ENCODE measurements at regions not wholly inside any gene's neighbourhood (a gene's known extent, or its start where the extent isn't known, plus 50 kb on each side); places are given as distances from the start of the nearest gene placed in this dataset.

DNA sequence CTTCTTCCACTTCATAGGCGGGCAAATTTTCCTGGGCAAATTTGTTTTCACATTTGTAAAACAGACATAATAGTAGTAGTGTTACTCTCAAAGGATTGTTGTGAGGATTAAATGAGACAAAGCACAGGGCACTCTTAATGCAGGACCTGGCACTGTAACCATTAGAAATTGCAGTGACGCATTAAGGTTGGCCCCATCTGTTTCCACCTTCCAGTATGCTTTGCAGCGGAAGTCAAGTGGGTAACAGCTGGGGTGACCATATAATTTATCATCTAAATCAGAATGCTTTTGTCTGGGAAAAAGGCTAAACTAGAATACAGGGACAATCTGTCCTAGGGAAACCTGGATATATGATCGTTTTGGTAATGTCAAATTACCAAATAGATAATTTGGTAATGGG is 132.5 kb upstream of the CACHD1 start:
- no peaks in the 10 kb centered on the region for H3K4me1 ChIP-seq
- TF ChIP-seq, protein P1, sequence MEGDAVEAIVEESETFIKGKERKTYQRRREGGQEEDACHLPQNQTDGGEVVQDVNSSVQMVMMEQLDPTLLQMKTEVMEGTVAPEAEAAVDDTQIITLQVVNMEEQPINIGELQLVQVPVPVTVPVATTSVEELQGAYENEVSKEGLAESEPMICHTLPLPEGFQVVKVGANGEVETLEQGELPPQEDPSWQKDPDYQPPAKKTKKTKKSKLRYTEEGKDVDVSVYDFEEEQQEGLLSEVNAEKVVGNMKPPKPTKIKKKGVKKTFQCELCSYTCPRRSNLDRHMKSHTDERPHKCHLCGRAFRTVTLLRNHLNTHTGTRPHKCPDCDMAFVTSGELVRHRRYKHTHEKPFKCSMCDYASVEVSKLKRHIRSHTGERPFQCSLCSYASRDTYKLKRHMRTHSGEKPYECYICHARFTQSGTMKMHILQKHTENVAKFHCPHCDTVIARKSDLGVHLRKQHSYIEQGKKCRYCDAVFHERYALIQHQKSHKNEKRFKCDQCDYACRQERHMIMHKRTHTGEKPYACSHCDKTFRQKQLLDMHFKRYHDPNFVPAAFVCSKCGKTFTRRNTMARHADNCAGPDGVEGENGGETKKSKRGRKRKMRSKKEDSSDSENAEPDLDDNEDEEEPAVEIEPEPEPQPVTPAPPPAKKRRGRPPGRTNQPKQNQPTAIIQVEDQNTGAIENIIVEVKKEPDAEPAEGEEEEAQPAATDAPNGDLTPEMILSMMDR (IDR thresholded peaks at IDR 0.05): no peak
- no peaks in the 10 kb centered on the region for H3K36me3 ChIP-seq
- H3K9me3 ChIP-seq: no peaks in the 10 kb centered on the region
- DNase-seq (ENCODE audit: low spot score): no peak
- H3K27me3 ChIP-seq: no peaks in the 10 kb centered on the region
- H3K27ac ChIP-seq: no peak overlapping the region
- H3K4me3 ChIP-seq: no peak overlapping the region

DNA sequence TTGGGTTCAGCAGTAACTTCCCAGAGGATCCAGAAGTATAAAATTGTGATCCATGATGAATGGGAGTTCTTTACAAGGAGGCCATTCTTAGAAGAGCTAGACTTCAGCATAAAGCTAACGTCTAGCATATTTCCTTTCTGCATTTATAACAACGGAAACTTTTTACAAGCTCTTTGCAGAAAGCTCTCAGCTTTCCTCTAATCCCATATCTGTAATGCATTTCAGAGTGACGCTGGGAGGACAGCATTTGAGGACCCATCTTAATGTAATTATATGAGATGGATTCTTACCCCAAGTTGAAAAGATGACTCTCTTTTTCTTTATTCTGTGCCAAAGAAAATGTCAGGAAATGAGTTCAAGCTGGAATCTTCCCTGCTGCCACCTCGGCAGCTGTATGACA is 132.0 kb upstream of the CACHD1 start:
- no peak for DNase-seq (ENCODE audit: low spot score)
- no peak overlapping the region for H3K27ac ChIP-seq
- no peaks in the 10 kb centered on the region for H3K9me3 ChIP-seq
- H3K27me3 ChIP-seq: no peaks in the 10 kb centered on the region
- TF ChIP-seq, protein P1 (IDR thresholded peaks at IDR 0.05): no peak
- no peak overlapping the region for H3K4me3 ChIP-seq
- H3K36me3 ChIP-seq: no peaks in the 10 kb centered on the region
- H3K4me1 ChIP-seq: no peaks in the 10 kb centered on the region

DNA sequence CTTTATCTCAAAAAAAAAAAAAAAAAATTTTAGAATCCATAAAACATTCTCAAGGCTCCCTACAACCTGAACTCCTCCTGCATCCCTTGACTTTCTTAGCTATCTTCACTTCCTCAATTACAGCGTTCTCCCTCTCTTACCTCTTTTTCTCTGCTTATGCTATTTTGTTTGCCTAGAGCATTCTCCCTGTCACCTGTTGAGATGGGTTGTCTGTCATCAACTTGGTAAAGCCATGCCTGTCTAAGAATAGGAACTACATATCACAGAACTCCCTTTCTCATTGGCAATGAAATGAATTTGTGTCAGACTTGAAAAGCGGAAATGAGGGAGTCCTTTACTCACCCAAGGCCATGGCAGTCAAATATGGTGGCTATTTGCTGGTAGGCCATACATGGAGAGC is 129.6 kb upstream of the CACHD1 start:
- Histone ChIP-seq H3K27ac (no peak overlapping the region), H3K9me3 (no peaks in the 10 kb centered on the region), H3K27me3 (no peaks in the 10 kb centered on the region), H3K36me3 (no peaks in the 10 kb centered on the region), H3K4me1 (no peaks in the 10 kb centered on the region), H3K4me3 (no peak overlapping the region)
- TF ChIP-seq, protein P1 (IDR thresholded peaks at IDR 0.05): no peak
- no peak for DNase-seq (ENCODE audit: low spot score)

DNA sequence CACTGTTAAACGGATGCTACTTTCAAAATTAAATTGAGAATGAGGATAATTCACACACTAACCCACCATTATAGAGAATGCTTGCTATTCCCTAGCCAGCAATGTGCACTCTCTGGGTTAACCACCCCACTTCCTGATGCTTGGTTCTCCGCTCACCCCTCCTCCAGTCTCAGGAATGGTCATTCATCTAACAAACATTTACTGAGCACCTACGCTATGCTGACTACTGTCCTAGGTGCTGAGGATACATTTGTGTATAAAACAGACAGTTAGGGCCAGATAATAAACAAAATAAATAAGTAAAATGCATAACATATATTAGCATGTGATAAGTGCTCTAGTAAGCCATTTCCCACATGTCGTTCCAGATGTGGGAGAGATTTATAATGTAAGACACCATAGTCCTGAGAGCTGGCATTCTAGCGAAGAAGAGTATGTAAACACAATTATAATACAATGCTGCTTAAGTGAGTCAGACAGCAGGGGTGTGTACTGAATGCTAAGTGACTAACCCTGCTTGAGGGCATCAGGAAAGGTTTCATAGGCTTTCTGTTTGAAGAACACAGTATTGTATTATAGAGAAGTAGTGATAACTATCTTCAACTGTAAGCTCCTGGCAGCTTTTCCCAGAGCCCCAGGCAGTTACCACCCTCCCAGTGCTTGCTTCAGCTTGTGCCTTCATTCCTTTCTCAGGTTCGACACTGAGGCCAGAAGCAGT is 126.7 kb upstream of the CACHD1 start:
- TF ChIP-seq, protein P1 (IDR thresholded peaks at IDR 0.05): no peak
- Histone ChIP-seq H3K36me3 (no peaks in the 10 kb centered on the region), H3K27me3 (no peaks in the 10 kb centered on the region), H3K4me1 (no peaks in the 10 kb centered on the region), H3K27ac (no peak overlapping the region), H3K4me3 (no peak overlapping the region), H3K9me3 (no peaks in the 10 kb centered on the region)
- DNase-seq (ENCODE audit: low spot score): no peak

DNA sequence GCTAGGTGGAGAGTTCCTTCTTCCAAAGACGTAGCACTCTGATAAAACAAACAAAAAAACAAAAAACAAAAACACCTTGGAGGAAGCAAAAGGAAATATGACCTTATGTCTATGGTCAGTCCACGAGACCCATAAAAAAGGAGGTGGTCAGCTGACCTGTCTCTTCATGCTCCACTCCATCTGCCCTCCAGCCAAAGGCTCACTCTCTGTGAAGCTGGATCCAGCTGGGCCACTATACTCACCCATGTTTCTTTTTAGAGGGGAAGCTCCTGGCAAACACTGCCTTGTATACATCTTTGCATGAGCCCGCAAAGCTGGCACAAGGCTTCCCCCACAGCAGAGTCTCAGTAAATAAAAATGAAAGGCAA is 126.1 kb upstream of the CACHD1 start:
- TF ChIP-seq, protein P1 (IDR thresholded peaks at IDR 0.05): no peak
- Histone ChIP-seq H3K4me3 (no peak overlapping the region), H3K27ac (no peak overlapping the region), H3K36me3 (no peaks in the 10 kb centered on the region), H3K4me1 (no peaks in the 10 kb centered on the region), H3K9me3 (no peaks in the 10 kb centered on the region), H3K27me3 (no peaks in the 10 kb centered on the region)
- DNase-seq (ENCODE audit: low spot score): no peak

All from right atrium auricular region (tissue), 2 donors.